ENCODE measurements at regions not wholly inside any gene's neighbourhood (a gene's known extent, or its start where the extent isn't known, plus 50 kb on each side); places are given as distances from the start of the nearest gene placed in this dataset.

- Histone ChIP-seq H3K4me3 (no peak overlapping the region), H3K27ac (no peak overlapping the region), H3K4me2 (no peak overlapping the region), H3K4me1 (no peaks in the 10 kb centered on the region), H3K9me3 (no peaks in the 10 kb centered on the region)
- ATAC-seq (no peak), DNase-seq (ENCODE audit: low read depth in 1 of 2, low spot score in 1 of 2) (no peak), FAIRE-seq (no peak)
- 13% methylated on average over 2 of the region's 2 CpGs for WGBS (ENCODE audit: missing lambda C conversion rate)
- ChIA-PET POLR2A (no interaction called here), CTCF (no interaction called here)
- TF ChIP-seq PHF8 (IDR thresholded peaks at IDR 0.05; ENCODE audit: borderline replicate concordance, low read depth) = no peak
- TF ChIP-seq NFE2L2 (conservative IDR thresholded peaks at IDR 0.05; ENCODE audit: low read length) = no peak
- no peak for TF ChIP-seq HMGXB4 (CRISPR knock-in tag; IDR thresholded peaks at IDR 0.05; ENCODE audit: borderline replicate concordance)
- TF ChIP-seq EP300 (IDR thresholded peaks at IDR 0.05) = no peak
- no peak for TF ChIP-seq RNF2 (IDR thresholded peaks at IDR 0.05; ENCODE audit: borderline replicate concordance, low read depth)
These were observed 306.7 kb downstream of the DTWD2 start for GRCh38 chr5:118681655-118682054.

- H3K4me3 ChIP-seq = no peak overlapping the region
- FAIRE-seq (no peak), DNase-seq (ENCODE audit: low read depth in 1 of 2, low spot score in 1 of 2) (no peak), ATAC-seq (no peak)
- no peaks in the 10 kb centered on the region for H3K9me3 ChIP-seq
- no peak overlapping the region for H3K4me2 ChIP-seq
- ChIA-PET CTCF (no interaction called here), POLR2A (no interaction called here)
- H3K27ac ChIP-seq = no peak overlapping the region
- no peaks in the 10 kb centered on the region for H3K4me1 ChIP-seq
- TF ChIP-seq NFE2L2 (conservative IDR thresholded peaks at IDR 0.05; ENCODE audit: low read length) = no peak
- TF ChIP-seq KDM1A (IDR thresholded peaks at IDR 0.05; ENCODE audit: low read depth) = no peak
- no peak for TF ChIP-seq NPAS2 (CRISPR knock-in tag; IDR thresholded peaks at IDR 0.05; ENCODE audit: borderline replicate concordance)
- TF ChIP-seq, protein P1, sequence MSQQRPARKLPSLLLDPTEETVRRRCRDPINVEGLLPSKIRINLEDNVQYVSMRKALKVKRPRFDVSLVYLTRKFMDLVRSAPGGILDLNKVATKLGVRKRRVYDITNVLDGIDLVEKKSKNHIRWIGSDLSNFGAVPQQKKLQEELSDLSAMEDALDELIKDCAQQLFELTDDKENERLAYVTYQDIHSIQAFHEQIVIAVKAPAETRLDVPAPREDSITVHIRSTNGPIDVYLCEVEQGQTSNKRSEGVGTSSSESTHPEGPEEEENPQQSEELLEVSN (IDR thresholded peaks at IDR 0.05; ENCODE audit: borderline replicate concordance, low read depth) = no peak
- WGBS (ENCODE audit: missing lambda C conversion rate) = 9% methylated on average over 6 of the region's 6 CpGs
These were observed 308.9 kb downstream of the DTWD2 start for GRCh38 chr5:118679264-118679940.

DNA sequence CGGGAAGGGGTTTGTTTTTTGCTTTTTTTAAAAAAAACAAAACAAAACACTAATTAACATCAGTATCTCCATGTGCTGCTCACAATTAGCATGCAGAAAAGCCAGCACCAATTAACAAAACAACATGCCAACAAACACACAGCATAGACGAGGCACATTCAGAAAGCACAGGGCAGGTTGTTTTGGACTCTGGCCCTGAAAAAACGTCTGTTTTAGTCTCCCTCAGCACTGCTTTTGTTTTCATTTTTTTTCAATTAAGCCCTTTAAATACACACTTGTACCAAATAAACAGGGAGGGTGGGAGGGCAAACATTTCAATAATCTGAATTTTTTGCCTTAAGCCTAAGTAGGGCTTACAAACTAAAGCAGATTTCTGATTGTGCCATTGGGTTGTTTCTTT, 309.6 kb downstream of the DTWD2 start:
- no peak for ATAC-seq
- WGBS (ENCODE audit: missing lambda C conversion rate) = 1% methylated on average over 3 of the region's 3 CpGs
- DNase-seq (ENCODE audit: low read depth in 1 of 2, low spot score in 1 of 2) = no peak
- FAIRE-seq = no peak
- Histone ChIP-seq H3K4me1 (no peaks in the 10 kb centered on the region), H3K4me3 (no peak overlapping the region), H3K9me3 (no peaks in the 10 kb centered on the region), H3K4me2 (no peak overlapping the region), H3K27ac (no peak overlapping the region)
- TF ChIP-seq MAFK (IDR thresholded peaks at IDR 0.05; ENCODE audit: partially characterized antibody) = no peak
- no peak for TF ChIP-seq RCOR1 (IDR thresholded peaks at IDR 0.05; ENCODE audit: low read depth, low read length)
- no peak for TF ChIP-seq CHD2 (IDR thresholded peaks at IDR 0.05; ENCODE audit: low read length, partially characterized antibody)
- no peak for TF ChIP-seq FOSL2 (IDR thresholded peaks at IDR 0.05)
- TF ChIP-seq FOSL2 (CRISPR knock-in tag; IDR thresholded peaks at IDR 0.05) = no peak
- TF ChIP-seq, protein P2, sequence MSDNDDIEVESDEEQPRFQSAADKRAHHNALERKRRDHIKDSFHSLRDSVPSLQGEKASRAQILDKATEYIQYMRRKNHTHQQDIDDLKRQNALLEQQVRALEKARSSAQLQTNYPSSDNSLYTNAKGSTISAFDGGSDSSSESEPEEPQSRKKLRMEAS (IDR thresholded peaks at IDR 0.05) = no peak
- TF ChIP-seq POLR2A (IDR thresholded peaks at IDR 0.05; ENCODE audit: low read length) = no peak
- TF ChIP-seq HEYL (CRISPR knock-in tag; IDR thresholded peaks at IDR 0.05) = no peak
- no peak for TF ChIP-seq MYC (IDR thresholded peaks at IDR 0.05; ENCODE audit: borderline replicate concordance, low read length)
- TF ChIP-seq, protein P1 (IDR thresholded peaks at IDR 0.05; ENCODE audit: borderline replicate concordance, low read depth) = no peak
- no peak for TF ChIP-seq RNF2 (IDR thresholded peaks at IDR 0.05; ENCODE audit: borderline replicate concordance, low read depth)
- no peak for TF ChIP-seq HOXB5 (CRISPR knock-in tag; IDR thresholded peaks at IDR 0.05)
- TF ChIP-seq TP53 (CRISPR knock-in tag; IDR thresholded peaks at IDR 0.05) = no peak
- TF ChIP-seq TFCP2L1 (CRISPR knock-in tag; IDR thresholded peaks at IDR 0.05) = no peak
- no peak for TF ChIP-seq HOXA7 (CRISPR knock-in tag; IDR thresholded peaks at IDR 0.05)
- no peak for TF ChIP-seq ZSCAN20 (CRISPR knock-in tag; IDR thresholded peaks at IDR 0.05)
- TF ChIP-seq, protein P3, sequence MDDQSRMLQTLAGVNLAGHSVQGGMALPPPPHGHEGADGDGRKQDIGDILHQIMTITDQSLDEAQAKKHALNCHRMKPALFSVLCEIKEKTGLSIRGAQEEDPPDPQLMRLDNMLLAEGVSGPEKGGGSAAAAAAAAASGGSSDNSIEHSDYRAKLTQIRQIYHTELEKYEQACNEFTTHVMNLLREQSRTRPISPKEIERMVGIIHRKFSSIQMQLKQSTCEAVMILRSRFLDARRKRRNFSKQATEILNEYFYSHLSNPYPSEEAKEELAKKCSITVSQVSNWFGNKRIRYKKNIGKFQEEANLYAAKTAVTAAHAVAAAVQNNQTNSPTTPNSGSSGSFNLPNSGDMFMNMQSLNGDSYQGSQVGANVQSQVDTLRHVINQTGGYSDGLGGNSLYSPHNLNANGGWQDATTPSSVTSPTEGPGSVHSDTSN (IDR thresholded peaks at IDR 0.05) = no peak
- TF ChIP-seq, protein P4, sequence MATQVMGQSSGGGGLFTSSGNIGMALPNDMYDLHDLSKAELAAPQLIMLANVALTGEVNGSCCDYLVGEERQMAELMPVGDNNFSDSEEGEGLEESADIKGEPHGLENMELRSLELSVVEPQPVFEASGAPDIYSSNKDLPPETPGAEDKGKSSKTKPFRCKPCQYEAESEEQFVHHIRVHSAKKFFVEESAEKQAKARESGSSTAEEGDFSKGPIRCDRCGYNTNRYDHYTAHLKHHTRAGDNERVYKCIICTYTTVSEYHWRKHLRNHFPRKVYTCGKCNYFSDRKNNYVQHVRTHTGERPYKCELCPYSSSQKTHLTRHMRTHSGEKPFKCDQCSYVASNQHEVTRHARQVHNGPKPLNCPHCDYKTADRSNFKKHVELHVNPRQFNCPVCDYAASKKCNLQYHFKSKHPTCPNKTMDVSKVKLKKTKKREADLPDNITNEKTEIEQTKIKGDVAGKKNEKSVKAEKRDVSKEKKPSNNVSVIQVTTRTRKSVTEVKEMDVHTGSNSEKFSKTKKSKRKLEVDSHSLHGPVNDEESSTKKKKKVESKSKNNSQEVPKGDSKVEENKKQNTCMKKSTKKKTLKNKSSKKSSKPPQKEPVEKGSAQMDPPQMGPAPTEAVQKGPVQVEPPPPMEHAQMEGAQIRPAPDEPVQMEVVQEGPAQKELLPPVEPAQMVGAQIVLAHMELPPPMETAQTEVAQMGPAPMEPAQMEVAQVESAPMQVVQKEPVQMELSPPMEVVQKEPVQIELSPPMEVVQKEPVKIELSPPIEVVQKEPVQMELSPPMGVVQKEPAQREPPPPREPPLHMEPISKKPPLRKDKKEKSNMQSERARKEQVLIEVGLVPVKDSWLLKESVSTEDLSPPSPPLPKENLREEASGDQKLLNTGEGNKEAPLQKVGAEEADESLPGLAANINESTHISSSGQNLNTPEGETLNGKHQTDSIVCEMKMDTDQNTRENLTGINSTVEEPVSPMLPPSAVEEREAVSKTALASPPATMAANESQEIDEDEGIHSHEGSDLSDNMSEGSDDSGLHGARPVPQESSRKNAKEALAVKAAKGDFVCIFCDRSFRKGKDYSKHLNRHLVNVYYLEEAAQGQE (IDR thresholded peaks at IDR 0.05) = no peak
- CTCF ChIA-PET = no interaction called here
- POLR2A ChIA-PET = no interaction called here
